ENCODE measurements at regions not wholly inside any gene's neighbourhood (a gene's known extent, or its start where the extent isn't known, plus 50 kb on each side); places are given as distances from the start of the nearest gene placed in this dataset. TPM values are rescaled to one million over a fixed set of nuclear protein-coding genes. Genes with fewer than 3 reads are reported as not detected.

- Histone ChIP-seq H3K4me1 (ENCODE audit: insufficient read depth) (no peaks in the 10 kb centered on the region), H3K27ac (no peak overlapping the region), H3K4me3 (no peak overlapping the region), H3K79me2 (no peaks in the 10 kb centered on the region), H3K36me3 (replicated peaks; ENCODE audit: insufficient read depth, low read depth) (no peaks in the 10 kb centered on the region), H3K9me3 (ENCODE audit: low read depth) (no peaks in the 10 kb centered on the region), H4K20me1 (ENCODE audit: insufficient read depth, poor library complexity, severe bottlenecking) (no peaks in the 10 kb centered on the region), H3K4me2 (peak overlapping the region; percentile 50), H3K27me3 (no peaks in the 10 kb centered on the region), H2AFZ (no peak overlapping the region), H3K9me2 (replicated peaks; ENCODE audit: insufficient read depth) (no peaks in the 10 kb centered on the region)
- TF ChIP-seq, protein P1, sequence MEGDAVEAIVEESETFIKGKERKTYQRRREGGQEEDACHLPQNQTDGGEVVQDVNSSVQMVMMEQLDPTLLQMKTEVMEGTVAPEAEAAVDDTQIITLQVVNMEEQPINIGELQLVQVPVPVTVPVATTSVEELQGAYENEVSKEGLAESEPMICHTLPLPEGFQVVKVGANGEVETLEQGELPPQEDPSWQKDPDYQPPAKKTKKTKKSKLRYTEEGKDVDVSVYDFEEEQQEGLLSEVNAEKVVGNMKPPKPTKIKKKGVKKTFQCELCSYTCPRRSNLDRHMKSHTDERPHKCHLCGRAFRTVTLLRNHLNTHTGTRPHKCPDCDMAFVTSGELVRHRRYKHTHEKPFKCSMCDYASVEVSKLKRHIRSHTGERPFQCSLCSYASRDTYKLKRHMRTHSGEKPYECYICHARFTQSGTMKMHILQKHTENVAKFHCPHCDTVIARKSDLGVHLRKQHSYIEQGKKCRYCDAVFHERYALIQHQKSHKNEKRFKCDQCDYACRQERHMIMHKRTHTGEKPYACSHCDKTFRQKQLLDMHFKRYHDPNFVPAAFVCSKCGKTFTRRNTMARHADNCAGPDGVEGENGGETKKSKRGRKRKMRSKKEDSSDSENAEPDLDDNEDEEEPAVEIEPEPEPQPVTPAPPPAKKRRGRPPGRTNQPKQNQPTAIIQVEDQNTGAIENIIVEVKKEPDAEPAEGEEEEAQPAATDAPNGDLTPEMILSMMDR (IDR thresholded peaks at IDR 0.05; ENCODE audit: poor library complexity): peak; percentile 89
- TF ChIP-seq EZH2phosphoT487 (IDR thresholded peaks at IDR 0.05; ENCODE audit: low read depth, severe bottlenecking, unreplicated experiment): no peak
- peak; percentile 82 for DNase-seq (ENCODE audit: low spot score)
- WGBS (ENCODE audit: low lambda C conversion rate, missing lambda C conversion rate): 25% methylated on average over 22 of the region's 22 CpGs
Measured at GRCh38 chr15:31977812-31978661, 52.3 kb upstream of the CHRNA7 start.

Small RNA genes lying in the stretch of these regions (small RNA-seq; reads per million reads assigned to genes)
- gene AC026951.2: not detected
- not detected for gene RF00425

Measured in hepatocyte (in vitro differentiated cells).